ENCODE measurements at regions not wholly inside any gene's neighbourhood (a gene's known extent, or its start where the extent isn't known, plus 50 kb on each side); places are given as distances from the start of the nearest gene placed in this dataset.

- Histone ChIP-seq H3K4me2 (no peak overlapping the region), H3K9me3 (0 out of 3 replicates have a peak, but pooled peaks cover 2% of the 10 kb centered on the region), H3K4me1 (no peaks in the 10 kb centered on the region), H3K27ac (no peak overlapping the region), H3K4me3 (no peak overlapping the region)
- TF ChIP-seq HOXB5 (CRISPR knock-in tag; IDR thresholded peaks at IDR 0.05) (no peak), CBX8 (IDR thresholded peaks at IDR 0.05) (no peak), POLR2A (IDR thresholded peaks at IDR 0.05; ENCODE audit: low read length) (no peak), NFE2L2 (conservative IDR thresholded peaks at IDR 0.05; ENCODE audit: low read length) (no peak), FOSL2 (IDR thresholded peaks at IDR 0.05) (no peak), FOSL2 (CRISPR knock-in tag; IDR thresholded peaks at IDR 0.05) (no peak), CHD2 (IDR thresholded peaks at IDR 0.05; ENCODE audit: low read length, partially characterized antibody) (no peak), FOSB (CRISPR knock-in tag; IDR thresholded peaks at IDR 0.05) (no peak), NR3C1 (IDR thresholded peaks at IDR 0.05) (no peak), RFX5 (IDR thresholded peaks at IDR 0.05) (no peak), KDM1A (IDR thresholded peaks at IDR 0.05; ENCODE audit: low read depth) (no peak), ZNF302 (CRISPR knock-in tag; IDR thresholded peaks at IDR 0.05) (no peak), TFCP2L1 (CRISPR knock-in tag; IDR thresholded peaks at IDR 0.05) (no peak), HDAC2 (IDR thresholded peaks at IDR 0.05) (no peak), MAZ (IDR thresholded peaks at IDR 0.05; ENCODE audit: borderline replicate concordance, low read depth, low read length) (no peak)
- TF ChIP-seq, protein P1, sequence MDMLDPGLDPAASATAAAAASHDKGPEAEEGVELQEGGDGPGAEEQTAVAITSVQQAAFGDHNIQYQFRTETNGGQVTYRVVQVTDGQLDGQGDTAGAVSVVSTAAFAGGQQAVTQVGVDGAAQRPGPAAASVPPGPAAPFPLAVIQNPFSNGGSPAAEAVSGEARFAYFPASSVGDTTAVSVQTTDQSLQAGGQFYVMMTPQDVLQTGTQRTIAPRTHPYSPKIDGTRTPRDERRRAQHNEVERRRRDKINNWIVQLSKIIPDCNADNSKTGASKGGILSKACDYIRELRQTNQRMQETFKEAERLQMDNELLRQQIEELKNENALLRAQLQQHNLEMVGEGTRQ (IDR thresholded peaks at IDR 0.05): no peak
- TF ChIP-seq, protein P2, sequence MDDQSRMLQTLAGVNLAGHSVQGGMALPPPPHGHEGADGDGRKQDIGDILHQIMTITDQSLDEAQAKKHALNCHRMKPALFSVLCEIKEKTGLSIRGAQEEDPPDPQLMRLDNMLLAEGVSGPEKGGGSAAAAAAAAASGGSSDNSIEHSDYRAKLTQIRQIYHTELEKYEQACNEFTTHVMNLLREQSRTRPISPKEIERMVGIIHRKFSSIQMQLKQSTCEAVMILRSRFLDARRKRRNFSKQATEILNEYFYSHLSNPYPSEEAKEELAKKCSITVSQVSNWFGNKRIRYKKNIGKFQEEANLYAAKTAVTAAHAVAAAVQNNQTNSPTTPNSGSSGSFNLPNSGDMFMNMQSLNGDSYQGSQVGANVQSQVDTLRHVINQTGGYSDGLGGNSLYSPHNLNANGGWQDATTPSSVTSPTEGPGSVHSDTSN (IDR thresholded peaks at IDR 0.05): no peak
- DNase-seq (ENCODE audit: low read depth in 1 of 2, low spot score in 1 of 2): no peak
- WGBS (ENCODE audit: missing lambda C conversion rate): 0% methylated on average over 2 of the region's 2 CpGs
- POLR2A ChIA-PET: no interaction called here
- CTCF ChIA-PET: no interaction called here
- FAIRE-seq: no peak
- no peak for ATAC-seq
Measured at GRCh38 chr5:115685490-115685889, 59.7 kb upstream of the TMED7 start.

GRCh38 chr5:115684513-115685037 lies 58.7 kb upstream of the TMED7 start:
- no peaks in the 10 kb centered on the region for H3K4me1 ChIP-seq
- FAIRE-seq (no peak), DNase-seq (ENCODE audit: low read depth in 1 of 2, low spot score in 1 of 2) (no peak), ATAC-seq (no peak)
- ChIA-PET CTCF (no interaction called here), POLR2A (no interaction called here)
- WGBS (ENCODE audit: missing lambda C conversion rate): 15% methylated on average over 1 of the region's 1 CpG
- 0 out of 3 replicates have a peak, but pooled peaks cover 2% of the 10 kb centered on the region for H3K9me3 ChIP-seq
- H3K4me3 ChIP-seq: no peak overlapping the region
- no peak overlapping the region for H3K27ac ChIP-seq
- TF ChIP-seq FOSB (CRISPR knock-in tag; IDR thresholded peaks at IDR 0.05): no peak
- no peak for TF ChIP-seq TFCP2L1 (CRISPR knock-in tag; IDR thresholded peaks at IDR 0.05)
- TF ChIP-seq ZNF302 (CRISPR knock-in tag; IDR thresholded peaks at IDR 0.05): no peak
- TF ChIP-seq HEYL (CRISPR knock-in tag; IDR thresholded peaks at IDR 0.05): no peak
- TF ChIP-seq, protein P2 (IDR thresholded peaks at IDR 0.05): no peak
- TF ChIP-seq POLR2AphosphoS2 (conservative IDR thresholded peaks at IDR 0.05; ENCODE audit: low read length): no peak
- no peak for TF ChIP-seq ZC3H11A (IDR thresholded peaks at IDR 0.05)
- TF ChIP-seq, protein P3, sequence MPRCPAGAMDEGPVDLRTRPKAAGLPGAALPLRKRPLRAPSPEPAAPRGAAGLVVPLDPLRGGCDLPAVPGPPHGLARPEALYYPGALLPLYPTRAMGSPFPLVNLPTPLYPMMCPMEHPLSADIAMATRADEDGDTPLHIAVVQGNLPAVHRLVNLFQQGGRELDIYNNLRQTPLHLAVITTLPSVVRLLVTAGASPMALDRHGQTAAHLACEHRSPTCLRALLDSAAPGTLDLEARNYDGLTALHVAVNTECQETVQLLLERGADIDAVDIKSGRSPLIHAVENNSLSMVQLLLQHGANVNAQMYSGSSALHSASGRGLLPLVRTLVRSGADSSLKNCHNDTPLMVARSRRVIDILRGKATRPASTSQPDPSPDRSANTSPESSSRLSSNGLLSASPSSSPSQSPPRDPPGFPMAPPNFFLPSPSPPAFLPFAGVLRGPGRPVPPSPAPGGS (IDR thresholded peaks at IDR 0.05): no peak
- TF ChIP-seq RAD21 (conservative IDR thresholded peaks at IDR 0.05 in 1 of 2, IDR thresholded peaks at IDR 0.05 in 1 of 2): no peak
- no peak for TF ChIP-seq HDAC2 (IDR thresholded peaks at IDR 0.05)
- no peak for TF ChIP-seq EP300 (IDR thresholded peaks at IDR 0.05)
- TF ChIP-seq RCOR1 (IDR thresholded peaks at IDR 0.05; ENCODE audit: low read depth, low read length): no peak
- no peak for TF ChIP-seq RFX5 (IDR thresholded peaks at IDR 0.05)
- TF ChIP-seq TP53 (CRISPR knock-in tag; IDR thresholded peaks at IDR 0.05): no peak
- TF ChIP-seq, protein P4, sequence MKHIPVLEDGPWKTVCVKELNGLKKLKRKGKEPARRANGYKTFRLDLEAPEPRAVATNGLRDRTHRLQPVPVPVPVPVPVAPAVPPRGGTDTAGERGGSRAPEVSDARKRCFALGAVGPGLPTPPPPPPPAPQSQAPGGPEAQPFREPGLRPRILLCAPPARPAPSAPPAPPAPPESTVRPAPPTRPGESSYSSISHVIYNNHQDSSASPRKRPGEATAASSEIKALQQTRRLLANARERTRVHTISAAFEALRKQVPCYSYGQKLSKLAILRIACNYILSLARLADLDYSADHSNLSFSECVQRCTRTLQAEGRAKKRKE (CRISPR knock-in tag; IDR thresholded peaks at IDR 0.05; ENCODE audit: low read depth): no peak
- no peak for TF ChIP-seq ZSCAN20 (CRISPR knock-in tag; IDR thresholded peaks at IDR 0.05)
- TF ChIP-seq, protein P5, sequence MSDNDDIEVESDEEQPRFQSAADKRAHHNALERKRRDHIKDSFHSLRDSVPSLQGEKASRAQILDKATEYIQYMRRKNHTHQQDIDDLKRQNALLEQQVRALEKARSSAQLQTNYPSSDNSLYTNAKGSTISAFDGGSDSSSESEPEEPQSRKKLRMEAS (IDR thresholded peaks at IDR 0.05): no peak
- no peak for TF ChIP-seq ESRRA (IDR thresholded peaks at IDR 0.05; ENCODE audit: borderline replicate concordance, low read length)
- TF ChIP-seq EHF (CRISPR knock-in tag; IDR thresholded peaks at IDR 0.05): no peak
- no peak for TF ChIP-seq NR3C1 (IDR thresholded peaks at IDR 0.05)
- no peak overlapping the region for H3K4me2 ChIP-seq
